ENCODE measurements at regions not wholly inside any gene's neighbourhood (a gene's known extent, or its start where the extent isn't known, plus 50 kb on each side); places are given as distances from the start of the nearest gene placed in this dataset.

- no peaks in the 10 kb centered on the region for H3K36me3 ChIP-seq
- no peaks in the 10 kb centered on the region for H3K9me3 Mint-ChIP-seq
- H3F3A ChIP-seq (ENCODE audit: low read depth), result no peaks in the 10 kb centered on the region
- H3K27me3 Mint-ChIP-seq (ENCODE audit: insufficient read depth, low read depth), result peaks cover 5% of the 10 kb centered on the region
- no peaks in the 10 kb centered on the region for H3K27me3 ChIP-seq
- no peak overlapping the region for H3K9ac ChIP-seq
- H3K4me2 ChIP-seq, result no peak overlapping the region
- no peaks in the 10 kb centered on the region for H3K4me1 ChIP-seq
- no peaks in the 10 kb centered on the region for H4K20me1 ChIP-seq (ENCODE audit: low read depth)
- DNase-seq (ENCODE audit: low spot score), result no peak
- H3K4me3 Mint-ChIP-seq, result no peak overlapping the region
- no peak overlapping the region for H3K4me3 ChIP-seq
- no peak overlapping the region for H2AFZ ChIP-seq (replicated peaks)
- no peaks in the 10 kb centered on the region for H3K4me1 Mint-ChIP-seq
- no peaks in the 10 kb centered on the region for H3K79me2 ChIP-seq (ENCODE audit: low read depth)
- TF ChIP-seq CTCF (IDR thresholded peaks at IDR 0.05), result no peak
- H3K36me3 Mint-ChIP-seq, result peaks cover 1% of the 10 kb centered on the region
- H3K27ac ChIP-seq, result no peak overlapping the region
- no peaks in the 10 kb centered on the region for H3K9me3 ChIP-seq (ENCODE audit: low read depth)
- no peak overlapping the region for H3K27ac Mint-ChIP-seq
Observed at GRCh38 chr5:68680366-68680765, 413.4 kb upstream of the SLC30A5 start.

GRCh38 chr5:68681929-68682328 is 411.9 kb upstream of the SLC30A5 start:
- no peaks in the 10 kb centered on the region for H3K36me3 ChIP-seq
- no peaks in the 10 kb centered on the region for H4K20me1 ChIP-seq (ENCODE audit: low read depth)
- no peaks in the 10 kb centered on the region for H3K79me2 ChIP-seq (ENCODE audit: low read depth)
- H3F3A ChIP-seq (ENCODE audit: low read depth), result no peaks in the 10 kb centered on the region
- Mint-ChIP-seq H3K4me1 (no peaks in the 10 kb centered on the region), H3K4me3 (no peak overlapping the region), H3K36me3 (peaks cover 1% of the 10 kb centered on the region), H3K27me3 (ENCODE audit: insufficient read depth, low read depth) (peaks cover 5% of the 10 kb centered on the region), H3K27ac (no peak overlapping the region), H3K9me3 (no peaks in the 10 kb centered on the region)
- no peaks in the 10 kb centered on the region for H3K27me3 ChIP-seq
- H2AFZ ChIP-seq (replicated peaks), result no peak overlapping the region
- H3K9me3 ChIP-seq (ENCODE audit: low read depth), result no peaks in the 10 kb centered on the region
- TF ChIP-seq EZH2 (IDR thresholded peaks at IDR 0.05) (no peak), EZH2phosphoT487 (IDR thresholded peaks at IDR 0.05) (no peak), CTCF (IDR thresholded peaks at IDR 0.05) (no peak)
- no peak overlapping the region for H3K9ac ChIP-seq
- H3K27ac ChIP-seq, result no peak overlapping the region
- DNase-seq (ENCODE audit: low spot score), result no peak
- H3K4me1 ChIP-seq, result no peaks in the 10 kb centered on the region
- no peak overlapping the region for H3K4me3 ChIP-seq
- H3K4me2 ChIP-seq, result no peak overlapping the region

GRCh38 chr5:68682400-68683160 is 411.2 kb upstream of the SLC30A5 start:
- Histone ChIP-seq H3K9me3 (ENCODE audit: low read depth) (no peaks in the 10 kb centered on the region), H3K4me1 (no peaks in the 10 kb centered on the region), H3K4me2 (no peak overlapping the region), H3K27me3 (no peaks in the 10 kb centered on the region), H3K36me3 (no peaks in the 10 kb centered on the region), H3K9ac (no peak overlapping the region), H3F3A (ENCODE audit: low read depth) (peaks cover 2% of the 10 kb centered on the region), H4K20me1 (ENCODE audit: low read depth) (no peaks in the 10 kb centered on the region), H3K79me2 (ENCODE audit: low read depth) (no peaks in the 10 kb centered on the region), H2AFZ (replicated peaks) (no peak overlapping the region), H3K27ac (no peak overlapping the region), H3K4me3 (no peak overlapping the region)
- Mint-ChIP-seq H3K27ac (no peak overlapping the region), H3K36me3 (no peaks in the 10 kb centered on the region), H3K9me3 (no peaks in the 10 kb centered on the region), H3K4me1 (no peaks in the 10 kb centered on the region), H3K27me3 (ENCODE audit: insufficient read depth, low read depth) (peaks cover 5% of the 10 kb centered on the region), H3K4me3 (no peak overlapping the region)
- DNase-seq (ENCODE audit: low spot score), result no peak
- TF ChIP-seq EZH2 (IDR thresholded peaks at IDR 0.05), result no peak
- no peak for TF ChIP-seq CTCF (IDR thresholded peaks at IDR 0.05)
- TF ChIP-seq EZH2phosphoT487 (IDR thresholded peaks at IDR 0.05), result no peak

All from neural progenitor cell (in vitro differentiated cells).